ENCODE measurements at regions not wholly inside any gene's neighbourhood (a gene's known extent, or its start where the extent isn't known, plus 50 kb on each side); places are given as distances from the start of the nearest gene placed in this dataset.
A peak's percentile ranks its signal among the peaks of the same experiment; 100 is the strongest.
"Not testable (repeated sequence)": the region's sequence is repeated elsewhere in the genome, so short reads cannot be mapped to it uniquely, and the experiment has no call there.

DNA sequence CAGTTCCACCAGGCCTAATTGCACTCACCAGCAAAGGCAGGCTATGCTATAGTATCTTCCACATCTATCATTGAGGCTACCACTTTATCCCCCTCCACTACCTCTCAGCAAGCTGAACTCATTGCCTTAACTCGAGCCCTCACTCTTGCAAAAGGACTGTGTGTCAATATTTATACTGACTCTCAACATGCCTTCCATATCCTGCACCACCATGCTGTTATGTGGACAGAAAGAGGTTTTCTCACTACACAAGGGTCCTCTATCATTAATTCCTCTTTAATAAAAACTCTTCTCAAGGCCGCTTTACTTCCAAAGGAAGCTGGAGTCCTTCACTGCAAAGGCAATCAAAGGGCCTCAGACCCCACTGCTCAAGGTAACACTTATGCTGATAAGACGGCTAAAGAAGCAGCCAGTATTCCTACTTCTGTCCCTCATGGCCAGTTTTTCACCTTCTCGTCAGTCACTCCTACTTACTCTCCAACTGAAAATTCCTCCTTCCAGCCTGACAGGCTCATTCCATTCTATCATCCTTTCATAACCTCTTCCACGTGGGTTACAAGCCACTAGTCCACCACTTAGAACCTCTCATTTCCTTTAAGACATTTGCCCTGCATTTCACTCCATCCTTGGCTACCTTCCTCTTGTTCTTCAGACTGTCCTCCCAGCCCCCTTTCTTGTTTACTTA, 1110.9 kb upstream of the TMEM132C start:
- DNase-seq (ENCODE audit: low read depth, low spot score) = not testable (repeated sequence)

GRCh38 chr12:127157501-127158366, 1109.2 kb upstream of the TMEM132C start:
- not testable (repeated sequence) for DNase-seq (ENCODE audit: low read depth, low spot score)

GRCh38 chr12:127158385-127159061, 1108.4 kb upstream of the TMEM132C start:
- DNase-seq (ENCODE audit: low read depth, low spot score) = no peak

DNA sequence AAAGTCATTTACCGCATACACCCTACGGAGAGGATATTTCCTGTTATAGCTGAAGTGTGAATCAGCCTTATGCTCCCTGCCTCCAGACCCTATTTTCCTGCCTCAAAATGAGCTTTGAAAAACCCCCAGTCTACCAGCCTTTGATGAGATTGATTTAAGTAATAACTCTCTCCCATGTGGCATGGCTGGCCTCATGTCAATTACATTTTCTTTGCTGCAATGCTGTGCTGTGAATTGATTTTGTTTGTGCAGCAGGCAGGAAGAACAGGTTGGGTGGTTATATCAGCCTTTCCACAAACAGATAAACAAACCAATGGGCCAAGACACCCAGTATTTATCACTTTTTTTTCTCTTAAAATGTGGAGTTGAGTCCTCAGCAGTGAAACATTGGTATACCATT, 1105.5 kb upstream of the TMEM132C start:
- no peak for DNase-seq (ENCODE audit: low read depth, low spot score)

GRCh38 chr12:127162307-127162706, 1104.7 kb upstream of the TMEM132C start:
- no peak for DNase-seq (ENCODE audit: low read depth, low spot score)

DNA sequence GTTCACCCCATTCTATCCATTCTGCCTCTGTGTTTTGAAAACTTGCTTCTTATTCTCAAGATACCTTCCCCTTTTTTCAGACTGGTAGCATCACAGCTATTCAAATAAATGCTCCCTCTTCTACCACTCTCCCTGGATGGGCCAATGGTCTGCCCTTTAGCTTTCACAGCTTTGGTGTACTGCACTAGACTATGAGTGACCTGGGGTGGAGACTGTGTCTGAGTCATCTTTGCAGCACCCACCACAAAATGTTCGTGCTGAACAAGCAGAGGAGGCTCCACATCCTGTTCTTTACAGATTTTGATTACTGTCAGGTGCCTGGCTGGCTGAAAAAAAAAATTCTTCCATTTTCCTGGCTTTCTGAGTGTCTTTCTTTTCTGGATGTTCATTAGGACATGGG, 1104.1 kb upstream of the TMEM132C start:
- peak; percentile 59 for DNase-seq (ENCODE audit: low read depth, low spot score)

GRCh38 chr12:127165567-127166392, 1101.2 kb upstream of the TMEM132C start:
- DNase-seq (ENCODE audit: low read depth, low spot score) = peak; percentile 96

GRCh38 chr12:127169321-127170181, 1097.4 kb upstream of the TMEM132C start:
- peak; percentile 51 for DNase-seq (ENCODE audit: low read depth, low spot score)

- DNase-seq (ENCODE audit: low read depth, low spot score) = no peak
Observed at GRCh38 chr12:127170226-127171180, 1096.5 kb upstream of the TMEM132C start.

DNA sequence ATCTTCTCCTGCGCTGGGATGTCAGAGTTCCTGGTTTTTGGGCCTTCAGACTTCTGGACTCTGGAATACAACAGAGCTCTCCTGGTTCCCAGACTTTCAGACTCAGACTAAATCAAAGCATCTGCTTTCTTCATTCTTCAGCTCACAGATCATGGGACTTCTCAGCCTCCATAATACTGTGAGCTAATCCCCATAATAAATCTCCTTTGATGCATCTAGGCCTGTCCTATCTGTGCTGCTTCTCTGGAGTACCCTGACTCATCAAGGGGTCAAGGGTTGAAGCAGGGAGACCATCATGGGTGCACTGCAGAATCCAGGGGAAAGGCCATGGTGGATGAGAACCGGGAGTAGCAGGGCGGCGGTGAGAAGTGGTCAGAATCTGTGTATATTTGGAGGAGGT, 1094.1 kb upstream of the TMEM132C start:
- DNase-seq (ENCODE audit: low read depth, low spot score) = no peak

DNA sequence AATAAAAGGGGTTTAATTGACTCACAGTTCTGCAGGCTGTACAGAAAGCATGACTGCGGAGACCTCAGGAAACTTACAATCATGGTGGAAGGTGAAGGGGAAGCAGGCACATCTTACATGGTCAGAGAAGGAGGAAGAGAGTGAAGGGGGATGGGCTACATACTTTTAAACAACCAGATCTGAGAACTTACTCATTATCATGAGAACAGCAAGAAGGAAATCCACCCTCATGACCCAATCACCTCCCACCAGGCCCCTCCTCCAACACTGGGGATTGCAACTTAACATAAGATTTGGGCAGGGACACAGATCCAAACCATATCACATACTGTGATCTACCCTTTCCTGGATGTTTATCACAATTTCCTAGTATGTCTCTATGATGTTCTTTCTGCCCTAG, 1093.0 kb upstream of the TMEM132C start:
- DNase-seq (ENCODE audit: low read depth, low spot score) = not testable (repeated sequence)

DNA sequence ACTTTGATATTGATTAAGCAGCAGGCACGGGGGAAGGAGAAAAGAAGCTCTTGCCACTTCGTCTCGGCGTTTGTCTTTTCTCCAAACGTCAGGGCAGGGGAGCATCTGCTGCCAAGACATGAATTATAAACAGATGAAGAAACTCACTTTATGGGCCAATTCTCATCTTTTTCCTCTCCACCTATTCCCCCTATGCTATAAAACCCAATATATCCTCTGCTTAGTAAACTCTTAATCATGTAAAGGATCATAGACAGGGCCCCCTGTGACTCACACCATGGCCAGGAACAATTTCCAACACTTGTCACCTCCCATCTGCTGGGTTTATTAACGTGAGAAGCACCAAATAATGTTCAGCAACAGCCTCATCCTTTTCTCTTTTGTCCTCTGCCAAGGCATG, 1092.1 kb upstream of the TMEM132C start:
- DNase-seq (ENCODE audit: low read depth, low spot score) = no peak

- DNase-seq (ENCODE audit: low read depth, low spot score) = no peak
Observed at GRCh38 chr12:127175361-127175760, 1091.6 kb upstream of the TMEM132C start.

- DNase-seq (ENCODE audit: low read depth, low spot score) = no peak
Observed at GRCh38 chr12:127176804-127177203, 1090.2 kb upstream of the TMEM132C start.

DNA sequence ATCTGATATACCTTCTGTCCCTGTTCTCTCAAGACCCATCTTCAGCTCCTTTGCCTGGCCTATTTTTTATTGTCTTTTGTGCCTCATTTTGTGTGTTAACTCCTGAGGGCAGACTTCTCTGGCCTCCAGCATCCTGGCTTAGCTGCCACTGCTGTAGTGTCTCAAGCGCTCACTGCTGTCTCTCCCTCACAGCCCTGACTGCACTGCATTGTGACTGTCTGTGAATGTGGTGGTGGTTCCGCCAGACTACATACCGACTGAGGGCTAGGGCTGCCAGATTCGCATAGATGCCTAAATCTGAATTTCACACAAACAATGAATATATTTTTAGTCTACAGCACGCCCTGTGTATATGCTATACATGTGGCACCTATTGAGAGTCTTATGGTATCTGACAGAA, 1088.9 kb upstream of the TMEM132C start:
- DNase-seq (ENCODE audit: low read depth, low spot score) = no peak

- no peak for DNase-seq (ENCODE audit: low read depth, low spot score)
Observed at GRCh38 chr12:127178463-127178862, 1088.5 kb upstream of the TMEM132C start.

GRCh38 chr12:127179176-127179575, 1087.8 kb upstream of the TMEM132C start:
- no peak for DNase-seq (ENCODE audit: low read depth, low spot score)

- DNase-seq (ENCODE audit: low read depth, low spot score) = no peak
Observed at GRCh38 chr12:127182018-127182417, 1085.0 kb upstream of the TMEM132C start.

GRCh38 chr12:127189992-127190391, 1077.0 kb upstream of the TMEM132C start:
- DNase-seq (ENCODE audit: low read depth, low spot score) = no peak
